GM12891 (cell line): ENCODE measurements at regions not wholly inside any gene's neighbourhood (a gene's known extent, or its start where the extent isn't known, plus 50 kb on each side); places are given as distances from the start of the nearest gene placed in this dataset.

Experiments
- POLR2A ChIP-seq: IDR thresholded peaks from 2 replicates; pipeline ENCODE4 v1.6.1; 2011; ENCODE audit warnings: low read depth, low read length, control low read depth
- POLR2AphosphoS5 ChIP-seq: IDR thresholded peaks from 2 replicates; pipeline ENCODE4 v1.6.1; 2011; ENCODE audit warnings: low read depth, low read length, control low read depth
- POU2F2 ChIP-seq: IDR thresholded peaks from 2 replicates; pipeline ENCODE4 v1.6.1; 2011; ENCODE audit warnings: low read depth, mild to moderate bottlenecking, control low read depth, low read length, moderate library complexity
- SPI1 ChIP-seq: IDR thresholded peaks from 2 replicates; pipeline ENCODE4 v1.6.1; 2011; ENCODE audit warnings: low read depth, low read length, control low read depth

DNA sequence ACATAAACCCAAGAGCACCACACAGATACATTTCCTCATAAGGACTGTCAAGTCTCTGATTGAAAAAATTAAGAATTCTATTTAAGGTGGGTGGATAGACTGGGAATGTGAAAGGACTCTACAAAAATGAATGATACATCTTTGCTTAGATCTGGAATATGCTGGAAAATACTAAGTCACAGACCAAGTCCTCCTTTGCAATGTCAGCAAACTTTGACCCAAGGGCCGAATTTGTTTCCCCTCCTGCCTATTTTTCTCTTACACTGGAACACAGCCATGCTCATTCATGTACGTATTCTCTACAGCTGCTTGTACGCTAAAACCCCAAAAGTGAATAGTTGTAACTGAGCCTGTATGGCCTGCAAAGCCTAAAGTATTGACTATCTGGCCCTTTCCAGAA is 180.7 kb downstream of the ADSS2 start:
- TF ChIP-seq POLR2AphosphoS5: no peak
- TF ChIP-seq POLR2A: no peak
- TF ChIP-seq SPI1: no peak
- no peak for TF ChIP-seq POU2F2
